H1 (cell line): ENCODE measurements at regions not wholly inside any gene's neighbourhood (a gene's known extent, or its start where the extent isn't known, plus 50 kb on each side); places are given as distances from the start of the nearest gene placed in this dataset.

Source experiments
- CTCF ChIA-PET: fragments of 300-600 bp; sonication (Branson Sonifier 250); formaldehyde crosslinking; loops from one replicate; lab custom pipeline; 2021; ENCODE audit not compliant: partially characterized antibody; lab: Charles Lee
- POLR2A ChIA-PET: fragments of 300-600 bp; sonication (Branson Sonifier 250); formaldehyde crosslinking; loops from one replicate; lab custom pipeline; 2021; ENCODE audit warnings: inconsistent platforms; ENCODE audit not compliant: partially characterized antibody; lab: Charles Lee
- DNase-seq, 2 experiments: peaks; one replicate each; pipeline versions ENCODE4 v3.0.0 to v3.0.0-alpha.2; 2010 to 2022; ENCODE audit warnings: low spot score in 2 of 2, low read depth in 1 of 2, mixed read lengths in 1 of 2
- FAIRE-seq: peaks from 2 replicates; lab custom pipeline; 2011; peaks lifted over from hg19 to GRCh38; lab: Jason Lieb, UNC
- H2AFZ ChIP-seq: 2 replicates; pipeline ENCODE4 v1.8.1; 2012; ENCODE audit warnings: low read length, inconsistent platforms
- H2AK5ac ChIP-seq: 2 replicates; pipeline ENCODE4 v1.6.1; 2013; ENCODE audit warnings: low read depth, low read length
- H2BK120ac ChIP-seq: replicated peaks from 2 replicates; pipeline ENCODE3; 2013; ENCODE audit warnings: low read depth, low read length, inconsistent platforms
- H2BK12ac ChIP-seq: 2 replicates; pipeline ENCODE4 v1.6.1; 2013; ENCODE audit warnings: low read depth, low read length
- H2BK15ac ChIP-seq: 2 replicates; pipeline ENCODE4 v1.6.1; 2013; ENCODE audit warnings: low read length
- H2BK20ac ChIP-seq: 2 replicates; pipeline ENCODE4 v1.6.1; 2013; ENCODE audit warnings: low read length
- H2BK5ac ChIP-seq: 2 replicates; pipeline ENCODE4 v1.6.1; 2013; ENCODE audit warnings: low read depth, low read length
- H3K14ac ChIP-seq: 2 replicates; pipeline ENCODE4 v1.6.1; 2013; ENCODE audit warnings: inconsistent platforms; ENCODE audit not compliant: insufficient read length
- H3K18ac ChIP-seq: 2 replicates; pipeline ENCODE4 v1.6.1; 2013; ENCODE audit warnings: low read length; ENCODE audit errors: extremely low read depth
- H3K23ac ChIP-seq: 2 replicates; pipeline ENCODE4 v1.6.1; 2013; ENCODE audit warnings: inconsistent platforms; ENCODE audit not compliant: insufficient read length
- H3K23me2 ChIP-seq: 2 replicates; pipeline ENCODE4 v1.6.1; 2013; ENCODE audit warnings: low read depth, low read length
- H3K27ac ChIP-seq: 2 replicates; pipeline ENCODE4 v1.6.1; 2011; ENCODE audit warnings: low read depth, low read length, inconsistent platforms
- H3K27me3 ChIP-seq, 4 experiments: replicated peaks in 1 of 4; 1 replicate in 1 of 4; 2 replicates in 3 of 4; pipeline versions ENCODE4 v1.6.1 to v1.8.1; 2011 to 2013; ENCODE audit warnings: low read length in 3 of 4, mild to moderate bottlenecking in 3 of 4, inconsistent platforms in 2 of 4, mixed read lengths in 2 of 4, moderate library complexity in 1 of 4; ENCODE audit not compliant: control insufficient read depth in 3 of 4, insufficient read depth in 3 of 4; ENCODE audit errors: extremely low read depth in 1 of 4
- H3K36me3 ChIP-seq, 4 experiments: 2 replicates each; pipeline versions ENCODE4 v1.6.1 to v1.8.1; 2011 to 2013; ENCODE audit warnings: mild to moderate bottlenecking in 4 of 4, low read length in 3 of 4, moderate library complexity in 2 of 4, control low read depth in 1 of 4, inconsistent platforms in 1 of 4; ENCODE audit not compliant: insufficient read depth in 4 of 4, control insufficient read depth in 2 of 4
- H3K4ac ChIP-seq: replicated peaks from 2 replicates; pipeline ENCODE3; 2013; ENCODE audit warnings: low read length, low read depth, mixed read lengths, inconsistent platforms; ENCODE audit not compliant: insufficient read length
- H3K4me1 ChIP-seq, 4 experiments: replicated peaks in 1 of 4; 1 replicate in 1 of 4; 2 replicates in 3 of 4; pipeline versions ENCODE4 v1.6.1 to v1.8.1; 2011 to 2013; ENCODE audit warnings: low read length in 3 of 4, inconsistent platforms in 2 of 4, mixed read lengths in 1 of 4; ENCODE audit not compliant: insufficient read depth in 4 of 4, control insufficient read depth in 3 of 4
- H3K4me2 ChIP-seq, 2 experiments: 2 replicates each; pipeline versions ENCODE4 v1.6.1 to v1.8.1; 2011 to 2013; ENCODE audit warnings: low read depth in 2 of 2, low read length in 2 of 2, control low read depth in 1 of 2, inconsistent platforms in 1 of 2, mild to moderate bottlenecking in 1 of 2; ENCODE audit not compliant: insufficient read depth in 1 of 2
- H3K4me3 ChIP-seq, 4 experiments: fragments of 200-600, 300-600 bp in 1 of 4; sonication (generic), shearing (Covaris generic), sonication (Bioruptor Twin) in 1 of 4; 2 replicates each; pipeline versions ENCODE4 v1.5.1 to v1.8.1; 2011 to 2016; ENCODE audit warnings: low read length in 4 of 4, low read depth in 3 of 4, control low read depth in 2 of 4, inconsistent platforms in 2 of 4, mild to moderate bottlenecking in 2 of 4, mixed read lengths in 1 of 4, moderate library complexity in 1 of 4; ENCODE audit not compliant: insufficient read depth in 2 of 4; ENCODE audit errors: extremely low read depth in 1 of 4
- H3K56ac ChIP-seq: replicated peaks from 2 replicates; pipeline ENCODE3; 2013; ENCODE audit warnings: low read depth, mild to moderate bottlenecking, mixed read lengths, low read length, inconsistent platforms; ENCODE audit not compliant: insufficient read length
- H3K79me1 ChIP-seq: 2 replicates; pipeline ENCODE4 v1.6.1; 2013; ENCODE audit warnings: low read depth, low read length, control low read depth
- H3K79me2 ChIP-seq, 2 experiments: 2 replicates each; pipeline versions ENCODE4 v1.6.1 to v1.8.1; 2012 to 2013; ENCODE audit warnings: low read length in 2 of 2, mild to moderate bottlenecking in 2 of 2, inconsistent platforms in 1 of 2; ENCODE audit not compliant: insufficient read depth in 2 of 2, control insufficient read depth in 1 of 2
- H3K9ac ChIP-seq, 4 experiments: replicated peaks in 1 of 4; 1 replicate in 1 of 4; 2 replicates in 3 of 4; pipeline versions ENCODE4 v1.6.1 to v1.8.1; 2011 to 2013; ENCODE audit warnings: low read depth in 3 of 4, low read length in 3 of 4, control low read depth in 2 of 4, mild to moderate bottlenecking in 2 of 4, moderate library complexity in 2 of 4, inconsistent platforms in 1 of 4; ENCODE audit errors: extremely low read depth in 1 of 4
- H3K9me3 ChIP-seq, 2 experiments: 2 replicates each; pipeline versions ENCODE4 v1.6.1 to v1.8.1; 2012 to 2013; ENCODE audit warnings: mild to moderate bottlenecking in 2 of 2, moderate library complexity in 2 of 2, control low read depth in 1 of 2, inconsistent platforms in 1 of 2, low read depth in 1 of 2, low read length in 1 of 2, mixed read lengths in 1 of 2; ENCODE audit not compliant: insufficient read depth in 2 of 2
- H4K20me1 ChIP-seq, 2 experiments: replicated peaks in 1 of 2; 2 replicates each; pipeline versions ENCODE3 to v1.8.1; 2011 to 2013; ENCODE audit warnings: inconsistent platforms in 2 of 2, low read length in 2 of 2, mild to moderate bottlenecking in 1 of 2; ENCODE audit not compliant: insufficient read depth in 2 of 2, control insufficient read depth in 1 of 2
- H4K5ac ChIP-seq: 2 replicates; pipeline ENCODE4 v1.6.1; 2013; ENCODE audit warnings: low read length, low read depth, mixed read lengths, inconsistent platforms; ENCODE audit not compliant: insufficient read length
- H4K8ac ChIP-seq: 2 replicates; pipeline ENCODE4 v1.8.0; 2013; ENCODE audit warnings: mild to moderate bottlenecking, moderate library complexity, low read length, inconsistent platforms; ENCODE audit not compliant: insufficient read depth; ENCODE audit errors: extremely low read depth
- H4K91ac ChIP-seq: replicated peaks from 2 replicates; pipeline ENCODE3; 2013; ENCODE audit warnings: low read length, mixed read lengths, inconsistent platforms; ENCODE audit not compliant: insufficient read length
- CBX5 ChIP-seq: fragments of 300-800, 300-1000 bp; sonication (generic); IDR thresholded peaks from 2 replicates; pipeline ENCODE4 v1.7.1; 2016; ENCODE audit warnings: antibody characterized with exemption, low read length, low read depth
- CBX8 ChIP-seq: fragments of 300-800, 300-1000 bp; sonication (generic); IDR thresholded peaks from 2 replicates; pipeline ENCODE4 v1.7.1; 2016; ENCODE audit warnings: low read depth, low read length, borderline replicate concordance
- PHF8 ChIP-seq: fragments of 200-600 bp; sonication (generic); conservative IDR thresholded peaks from 2 replicates; pipeline ENCODE4 v1.7.1; 2012; ENCODE audit warnings: low read depth, mild to moderate bottlenecking, inconsistent platforms, low read length, moderate library complexity
- WGBS, 2 experiments: shearing (Covaris generic) in 1 of 2; methylation state at CpG; one replicate each; pipeline versions ENCODE4 v1.1.6 to v1.1.7; 2013 to 2015; ENCODE audit warnings: low lambda C conversion rate in 2 of 2, mixed read lengths in 2 of 2, inconsistent platforms in 1 of 2, low coverage in 1 of 2, missing lambda C conversion rate in 1 of 2; ENCODE audit not compliant: insufficient replicate concordance in 2 of 2, insufficient coverage in 1 of 2, insufficient read length in 1 of 2; ENCODE audit errors: extremely low coverage in 1 of 2, missing lambda C conversion rate in 1 of 2; 5-methylcytosine and 5-hydroxymethylcytosine counted together

- Histone ChIP-seq H3K23ac (no peak overlapping the region), H4K20me1 (no peaks in the 10 kb centered on the region), H3K23me2 (peaks cover 6% of the 10 kb centered on the region; the same call in 1 of the 2 replicates), H2BK5ac (no peak overlapping the region), H3K4me2 (no peak overlapping the region; a peak in 1 of 4 replicates), H3K18ac (no peak overlapping the region), H3K27ac (no peak overlapping the region), H2BK12ac (no peak overlapping the region), H3K56ac (no peak overlapping the region), H3K36me3 (no peaks in the 10 kb centered on the region), H2BK15ac (no peak overlapping the region), H3K79me1 (no peaks in the 10 kb centered on the region), H3K4ac (no peak overlapping the region), H2AK5ac (no peak overlapping the region), H2BK120ac (no peak overlapping the region), H3K9me3 (no peaks in the 10 kb centered on the region), H2BK20ac (no peak overlapping the region), H4K91ac (no peak overlapping the region), H3K9ac (no peak overlapping the region), H4K8ac (no peak overlapping the region), H3K79me2 (no peaks in the 10 kb centered on the region), H3K14ac (no peak overlapping the region), H2AFZ (no peak overlapping the region), H4K5ac (no peak overlapping the region), H3K27me3 (peaks cover 7 to 31% (median 29%) of the 10 kb centered on the region in 4 experiments), H3K4me1 (peaks cover 0 to 3% (median 2%) of the 10 kb centered on the region in 4 experiments; a peak in 4 of 7 replicates), H3K4me3 (no peak overlapping the region)
- TF ChIP-seq CBX8 (no peak), CBX5 (no peak), PHF8 (no peak)
- ChIA-PET POLR2A (no interaction called here), CTCF (no interaction called here)
- no peak for DNase-seq
- no peak for FAIRE-seq
- WGBS, 2 experiments = 90% methylated on average over 1 of the region's 1 CpG; no CpG with 5 or more reads in 1 of the 2 experiments
Measured at GRCh38 chr18:22560797-22561196, 143.1 kb upstream of the CTAGE1 start.
